ENCODE measurements at regions not wholly inside any gene's neighbourhood (a gene's known extent, or its start where the extent isn't known, plus 50 kb on each side); places are given as distances from the start of the nearest gene placed in this dataset.
A peak's percentile ranks its signal among the peaks of the same experiment; 100 is the strongest.

GRCh38 chr1:113256348-113256729 lies 134.0 kb upstream of the MAGI3 start:
- no peaks in the 10 kb centered on the region for H3K9me3 ChIP-seq (ENCODE audit: low read length)
- H4K20me1 ChIP-seq (ENCODE audit: low read length): no peaks in the 10 kb centered on the region
- no peaks in the 10 kb centered on the region for H3F3A ChIP-seq (ENCODE audit: low read length, unreplicated experiment)
- intact Hi-C loops (cut with micrococcal nuclease): no loop called here
- H2AFZ ChIP-seq (ENCODE audit: low read length): peak overlapping the region; percentile 79
- H3K79me2 ChIP-seq (ENCODE audit: low read length): no peaks in the 10 kb centered on the region
- peaks cover 8% of the 10 kb centered on the region; the same call in 1 of the 2 replicates for H3K27me3 ChIP-seq (ENCODE audit: low read length)
- no peak overlapping the region for H3K4me2 ChIP-seq (ENCODE audit: low read length)
- ChIA-PET CTCF (no interaction called here), POLR2A (ENCODE audit: unreplicated experiment) (no interaction called here)
- no peaks in the 10 kb centered on the region for H3K36me3 ChIP-seq (ENCODE audit: low read depth, low read length)
- H3K9me2 ChIP-seq (replicated peaks; ENCODE audit: low read length): no peaks in the 10 kb centered on the region
- TF ChIP-seq, protein P1, sequence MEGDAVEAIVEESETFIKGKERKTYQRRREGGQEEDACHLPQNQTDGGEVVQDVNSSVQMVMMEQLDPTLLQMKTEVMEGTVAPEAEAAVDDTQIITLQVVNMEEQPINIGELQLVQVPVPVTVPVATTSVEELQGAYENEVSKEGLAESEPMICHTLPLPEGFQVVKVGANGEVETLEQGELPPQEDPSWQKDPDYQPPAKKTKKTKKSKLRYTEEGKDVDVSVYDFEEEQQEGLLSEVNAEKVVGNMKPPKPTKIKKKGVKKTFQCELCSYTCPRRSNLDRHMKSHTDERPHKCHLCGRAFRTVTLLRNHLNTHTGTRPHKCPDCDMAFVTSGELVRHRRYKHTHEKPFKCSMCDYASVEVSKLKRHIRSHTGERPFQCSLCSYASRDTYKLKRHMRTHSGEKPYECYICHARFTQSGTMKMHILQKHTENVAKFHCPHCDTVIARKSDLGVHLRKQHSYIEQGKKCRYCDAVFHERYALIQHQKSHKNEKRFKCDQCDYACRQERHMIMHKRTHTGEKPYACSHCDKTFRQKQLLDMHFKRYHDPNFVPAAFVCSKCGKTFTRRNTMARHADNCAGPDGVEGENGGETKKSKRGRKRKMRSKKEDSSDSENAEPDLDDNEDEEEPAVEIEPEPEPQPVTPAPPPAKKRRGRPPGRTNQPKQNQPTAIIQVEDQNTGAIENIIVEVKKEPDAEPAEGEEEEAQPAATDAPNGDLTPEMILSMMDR (conservative IDR thresholded peaks at IDR 0.05; ENCODE audit: low read depth, low read length): no peak
- TF ChIP-seq EZH2phosphoT487 (IDR thresholded peaks at IDR 0.05; ENCODE audit: borderline replicate concordance, low read length): no peak
- no peak for TF ChIP-seq EZH2 (IDR thresholded peaks at IDR 0.05; ENCODE audit: low read length, unreplicated experiment)
- DNase-seq (no peak), ATAC-seq (no peak)
- H3K27ac ChIP-seq (ENCODE audit: low read length): no peak overlapping the region
- peaks cover 17% of the 10 kb centered on the region for H3K4me1 ChIP-seq (ENCODE audit: insufficient read depth, low read length)
- no peak overlapping the region for H3K4me3 ChIP-seq (ENCODE audit: low read length)
- H3K9ac ChIP-seq (ENCODE audit: low read length): no peak overlapping the region
- no TSS peak for BruUV-seq (replicated peaks)

- ChIA-PET CTCF (no interaction called here), POLR2A (ENCODE audit: unreplicated experiment) (no interaction called here)
- Histone ChIP-seq H3K9me3 (ENCODE audit: low read length) (no peaks in the 10 kb centered on the region), H2AFZ (ENCODE audit: low read length) (no peak overlapping the region), H3F3A (ENCODE audit: low read length, unreplicated experiment) (no peaks in the 10 kb centered on the region), H3K27ac (ENCODE audit: low read length) (no peak overlapping the region), H3K4me2 (ENCODE audit: low read length) (no peak overlapping the region), H3K9ac (ENCODE audit: low read length) (no peak overlapping the region), H3K9me2 (replicated peaks; ENCODE audit: low read length) (no peaks in the 10 kb centered on the region), H3K4me1 (ENCODE audit: insufficient read depth, low read length) (peaks cover 14% of the 10 kb centered on the region), H3K4me3 (ENCODE audit: low read length) (no peak overlapping the region), H3K27me3 (ENCODE audit: low read length) (peaks cover 8% of the 10 kb centered on the region; the same call in 1 of the 2 replicates), H3K36me3 (ENCODE audit: low read depth, low read length) (no peaks in the 10 kb centered on the region), H3K79me2 (ENCODE audit: low read length) (no peaks in the 10 kb centered on the region), H4K20me1 (ENCODE audit: low read length) (no peaks in the 10 kb centered on the region)
- DNase-seq: no peak
- no peak for TF ChIP-seq EZH2 (IDR thresholded peaks at IDR 0.05; ENCODE audit: low read length, unreplicated experiment)
- TF ChIP-seq, protein P1 (conservative IDR thresholded peaks at IDR 0.05; ENCODE audit: low read depth, low read length): no peak
- no peak for TF ChIP-seq EZH2phosphoT487 (IDR thresholded peaks at IDR 0.05; ENCODE audit: borderline replicate concordance, low read length)
- no peak for ATAC-seq
- intact Hi-C loops (cut with micrococcal nuclease): no loop called here
- BruUV-seq (replicated peaks): no TSS peak
Measured at GRCh38 chr1:113259988-113260387, 130.3 kb upstream of the MAGI3 start.

GRCh38 chr1:113265196-113265595 lies 125.1 kb upstream of the MAGI3 start:
- DNase-seq: no peak
- Histone ChIP-seq H3K27ac (ENCODE audit: low read length) (no peak overlapping the region), H3K4me1 (ENCODE audit: insufficient read depth, low read length) (no peaks in the 10 kb centered on the region), H3K9me2 (replicated peaks; ENCODE audit: low read length) (no peaks in the 10 kb centered on the region), H3K9me3 (ENCODE audit: low read length) (no peaks in the 10 kb centered on the region), H3K9ac (ENCODE audit: low read length) (no peak overlapping the region), H2AFZ (ENCODE audit: low read length) (no peak overlapping the region), H4K20me1 (ENCODE audit: low read length) (no peaks in the 10 kb centered on the region), H3K79me2 (ENCODE audit: low read length) (no peaks in the 10 kb centered on the region), H3K36me3 (ENCODE audit: low read depth, low read length) (no peaks in the 10 kb centered on the region), H3F3A (ENCODE audit: low read length, unreplicated experiment) (no peaks in the 10 kb centered on the region), H3K4me2 (ENCODE audit: low read length) (no peak overlapping the region), H3K27me3 (ENCODE audit: low read length) (no peaks in the 10 kb centered on the region), H3K4me3 (ENCODE audit: low read length) (no peak overlapping the region)
- no TSS peak for BruUV-seq (replicated peaks)
- ATAC-seq: no peak
- ChIA-PET CTCF (no interaction called here), POLR2A (ENCODE audit: unreplicated experiment) (no interaction called here)
- TF ChIP-seq, protein P1 (conservative IDR thresholded peaks at IDR 0.05; ENCODE audit: low read depth, low read length): no peak
- TF ChIP-seq EZH2phosphoT487 (IDR thresholded peaks at IDR 0.05; ENCODE audit: borderline replicate concordance, low read length) (no peak), EZH2 (IDR thresholded peaks at IDR 0.05; ENCODE audit: low read length, unreplicated experiment) (no peak)
- intact Hi-C loops (cut with micrococcal nuclease): no loop called here

Measured in PC-3 (cell line).